ENCODE measurements at regions not wholly inside any gene's neighbourhood (a gene's known extent, or its start where the extent isn't known, plus 50 kb on each side); places are given as distances from the start of the nearest gene placed in this dataset.

DNA sequence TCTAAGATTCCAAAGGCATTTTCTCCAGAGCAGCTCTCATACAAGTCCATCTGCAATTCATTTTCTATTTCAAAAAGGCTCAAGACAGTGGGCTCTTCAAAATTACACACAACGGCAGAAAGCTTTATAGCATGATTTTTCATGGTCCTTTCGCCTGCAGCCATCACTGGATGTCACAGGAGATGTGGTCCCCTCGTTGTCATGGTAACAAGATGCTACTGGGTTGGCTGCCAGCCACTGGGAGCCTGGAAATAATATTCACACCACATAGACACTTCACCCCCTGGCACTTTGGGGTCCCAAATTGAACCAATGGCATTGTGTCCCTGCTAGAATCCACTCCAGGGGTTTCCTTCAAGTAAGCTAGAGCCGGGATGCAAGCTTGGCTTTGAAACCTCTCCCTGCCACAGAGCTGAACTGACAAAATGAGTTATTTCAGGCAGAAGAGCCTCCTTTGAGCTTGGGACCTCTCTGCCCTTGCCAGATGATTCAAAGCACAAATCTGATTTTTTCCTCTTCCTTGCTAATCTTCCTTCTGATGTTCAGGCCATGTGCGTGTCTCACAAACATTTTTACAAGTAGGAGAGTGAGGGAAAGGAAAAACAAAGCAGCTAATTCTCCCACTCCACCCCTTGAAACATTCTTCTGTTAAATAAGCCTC, 512.6 kb upstream of the ADAMTS9 start:
- TF ChIP-seq, protein P1, sequence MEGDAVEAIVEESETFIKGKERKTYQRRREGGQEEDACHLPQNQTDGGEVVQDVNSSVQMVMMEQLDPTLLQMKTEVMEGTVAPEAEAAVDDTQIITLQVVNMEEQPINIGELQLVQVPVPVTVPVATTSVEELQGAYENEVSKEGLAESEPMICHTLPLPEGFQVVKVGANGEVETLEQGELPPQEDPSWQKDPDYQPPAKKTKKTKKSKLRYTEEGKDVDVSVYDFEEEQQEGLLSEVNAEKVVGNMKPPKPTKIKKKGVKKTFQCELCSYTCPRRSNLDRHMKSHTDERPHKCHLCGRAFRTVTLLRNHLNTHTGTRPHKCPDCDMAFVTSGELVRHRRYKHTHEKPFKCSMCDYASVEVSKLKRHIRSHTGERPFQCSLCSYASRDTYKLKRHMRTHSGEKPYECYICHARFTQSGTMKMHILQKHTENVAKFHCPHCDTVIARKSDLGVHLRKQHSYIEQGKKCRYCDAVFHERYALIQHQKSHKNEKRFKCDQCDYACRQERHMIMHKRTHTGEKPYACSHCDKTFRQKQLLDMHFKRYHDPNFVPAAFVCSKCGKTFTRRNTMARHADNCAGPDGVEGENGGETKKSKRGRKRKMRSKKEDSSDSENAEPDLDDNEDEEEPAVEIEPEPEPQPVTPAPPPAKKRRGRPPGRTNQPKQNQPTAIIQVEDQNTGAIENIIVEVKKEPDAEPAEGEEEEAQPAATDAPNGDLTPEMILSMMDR (IDR thresholded peaks at IDR 0.05), result no peak
- no peak for TF ChIP-seq POLR2A (IDR thresholded peaks at IDR 0.05)

Data from thyroid gland (tissue), 4 donors.